WI38 (cell line): ENCODE measurements at regions not wholly inside any gene's neighbourhood (a gene's known extent, or its start where the extent isn't known, plus 50 kb on each side); places are given as distances from the start of the nearest gene placed in this dataset.

Source experiments
- H3K4me3 ChIP-seq: 2 replicates; pipeline ENCODE4 v1.5.1; 2011; ENCODE audit warnings: low read depth, mild to moderate bottlenecking, control low read depth, low read length
- TF ChIP-seq, protein P1 (sequence below): IDR thresholded peaks from 2 replicates; pipeline ENCODE4 v1.5.1; 2012; ENCODE audit warnings: low read depth, mild to moderate bottlenecking, control low read depth, low read length

DNA sequence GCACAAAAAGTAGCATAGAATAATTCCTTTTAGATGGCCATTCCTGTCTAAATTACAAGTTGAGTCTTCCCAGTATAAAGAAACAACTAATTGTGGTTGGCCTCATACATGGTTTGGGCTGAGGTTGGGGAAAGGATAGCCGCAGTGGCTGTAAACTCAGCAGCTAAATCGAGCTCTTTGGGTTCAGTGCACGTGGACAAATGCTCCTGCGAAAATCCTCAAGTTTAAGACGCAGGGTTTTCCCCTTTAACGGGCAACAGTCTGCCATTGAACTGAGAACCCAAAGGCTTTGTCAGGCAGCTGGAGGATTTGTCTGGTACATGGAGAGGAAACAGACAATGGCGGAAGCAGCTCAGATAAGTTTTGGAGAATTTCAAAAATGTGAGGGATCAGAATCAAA lies 331.9 kb downstream of the TGFB2 start:
- TF ChIP-seq, protein P1, sequence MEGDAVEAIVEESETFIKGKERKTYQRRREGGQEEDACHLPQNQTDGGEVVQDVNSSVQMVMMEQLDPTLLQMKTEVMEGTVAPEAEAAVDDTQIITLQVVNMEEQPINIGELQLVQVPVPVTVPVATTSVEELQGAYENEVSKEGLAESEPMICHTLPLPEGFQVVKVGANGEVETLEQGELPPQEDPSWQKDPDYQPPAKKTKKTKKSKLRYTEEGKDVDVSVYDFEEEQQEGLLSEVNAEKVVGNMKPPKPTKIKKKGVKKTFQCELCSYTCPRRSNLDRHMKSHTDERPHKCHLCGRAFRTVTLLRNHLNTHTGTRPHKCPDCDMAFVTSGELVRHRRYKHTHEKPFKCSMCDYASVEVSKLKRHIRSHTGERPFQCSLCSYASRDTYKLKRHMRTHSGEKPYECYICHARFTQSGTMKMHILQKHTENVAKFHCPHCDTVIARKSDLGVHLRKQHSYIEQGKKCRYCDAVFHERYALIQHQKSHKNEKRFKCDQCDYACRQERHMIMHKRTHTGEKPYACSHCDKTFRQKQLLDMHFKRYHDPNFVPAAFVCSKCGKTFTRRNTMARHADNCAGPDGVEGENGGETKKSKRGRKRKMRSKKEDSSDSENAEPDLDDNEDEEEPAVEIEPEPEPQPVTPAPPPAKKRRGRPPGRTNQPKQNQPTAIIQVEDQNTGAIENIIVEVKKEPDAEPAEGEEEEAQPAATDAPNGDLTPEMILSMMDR = no peak
- no peak overlapping the region for H3K4me3 ChIP-seq

DNA sequence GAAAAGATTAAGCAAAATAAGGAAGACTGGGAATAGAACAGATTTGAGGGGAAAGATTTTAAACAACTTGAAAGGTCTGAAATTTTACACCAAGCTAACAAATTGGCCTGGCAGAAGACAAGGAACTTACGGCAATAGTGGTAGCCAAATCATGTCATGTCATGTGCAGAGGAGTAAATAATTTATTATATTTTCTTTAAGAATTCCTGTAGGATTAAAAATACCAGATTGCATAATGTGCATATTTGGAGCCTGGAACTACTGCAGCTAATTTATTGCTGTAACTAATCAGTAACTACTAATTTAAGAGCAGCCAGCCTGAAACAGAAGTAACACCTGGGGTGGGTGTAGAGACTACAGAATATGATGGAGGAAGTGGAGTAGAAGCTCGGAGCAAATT lies 334.3 kb downstream of the TGFB2 start:
- TF ChIP-seq, protein P1 = no peak
- H3K4me3 ChIP-seq = no peak overlapping the region

- H3K4me3 ChIP-seq = no peak overlapping the region
- TF ChIP-seq, protein P1 = no peak
These were observed 335.0 kb downstream of the TGFB2 start for GRCh38 chr1:218679988-218680748.

GRCh38 chr1:218683242-218683641 lies 338.1 kb downstream of the TGFB2 start:
- H3K4me3 ChIP-seq = no peak overlapping the region

GRCh38 chr1:218686258-218686657 lies 341.1 kb downstream of the TGFB2 start:
- TF ChIP-seq, protein P1 = no peak
- no peak overlapping the region for H3K4me3 ChIP-seq

More at GRCh38 chr1:218683242-218683641, 338.1 kb downstream of the TGFB2 start:
- TF ChIP-seq, protein P1 = no peak

- no peak overlapping the region for H3K4me3 ChIP-seq
- TF ChIP-seq, protein P1 = no peak
These were observed 341.6 kb downstream of the TGFB2 start for GRCh38 chr1:218686761-218687160.

- H3K4me3 ChIP-seq = no peak overlapping the region
These were observed 347.7 kb downstream of the TGFB2 start for GRCh38 chr1:218692808-218693207.

More at GRCh38 chr1:218692808-218693207, 347.7 kb downstream of the TGFB2 start:
- TF ChIP-seq, protein P1 = no peak
